ENCODE measurements at regions not wholly inside any gene's neighbourhood (a gene's known extent, or its start where the extent isn't known, plus 50 kb on each side); places are given as distances from the start of the nearest gene placed in this dataset.

GRCh38 chr4:1475277-1476139, 69.3 kb upstream of the NKX1-1 start:
- no peak for TF ChIP-seq TAF1 (IDR thresholded peaks at IDR 0.05; ENCODE audit: low read depth, low read length)
- no peak for TF ChIP-seq POLR2AphosphoS5 (IDR thresholded peaks at IDR 0.05; ENCODE audit: low read depth, low read length)
- TF ChIP-seq POLR2A (IDR thresholded peaks at IDR 0.05; ENCODE audit: low read depth, low read length), result no peak
- TF ChIP-seq PAX5 (IDR thresholded peaks at IDR 0.05; ENCODE audit: insufficient read depth, low read length, severe bottlenecking), result no peak
- no peak for TF ChIP-seq SPI1 (IDR thresholded peaks at IDR 0.05; ENCODE audit: low read depth, low read length)
- no peak for TF ChIP-seq POU2F2 (IDR thresholded peaks at IDR 0.05; ENCODE audit: low read depth, low read length)

Data from GM12891 (cell line).